Mucosa of gallbladder (tissue), 1 donor: ENCODE measurements at regions not wholly inside any gene's neighbourhood (a gene's known extent, or its start where the extent isn't known, plus 50 kb on each side); places are given as distances from the start of the nearest gene placed in this dataset.

Experiments
- DNase-seq: peaks from one replicate; pipeline ENCODE4 v3.0.0-alpha.2; 2020; ENCODE audit warnings: low spot score
- donor health status: DM: no; HTN: no; CAD: no.

- no peak for DNase-seq
These were observed 505.5 kb upstream of the ZMIZ1 start for GRCh38 chr10:78563314-78563713.

- DNase-seq = no peak
These were observed 502.9 kb upstream of the ZMIZ1 start for GRCh38 chr10:78565841-78566240.

GRCh38 chr10:78566284-78567111, 502.3 kb upstream of the ZMIZ1 start:
- no peak for DNase-seq

GRCh38 chr10:78567680-78568455, 500.9 kb upstream of the ZMIZ1 start:
- DNase-seq = no peak

GRCh38 chr10:78568620-78569019, 500.1 kb upstream of the ZMIZ1 start:
- DNase-seq = no peak

- no peak for DNase-seq
These were observed 498.0 kb upstream of the ZMIZ1 start for GRCh38 chr10:78570633-78571235.

- DNase-seq = no peak
These were observed 497.5 kb upstream of the ZMIZ1 start for GRCh38 chr10:78571286-78571685.

- no peak for DNase-seq
These were observed 496.9 kb upstream of the ZMIZ1 start for GRCh38 chr10:78571891-78572290.

GRCh38 chr10:78572565-78572964, 496.2 kb upstream of the ZMIZ1 start:
- no peak for DNase-seq

GRCh38 chr10:78574547-78574946, 494.2 kb upstream of the ZMIZ1 start:
- DNase-seq = no peak

- no peak for DNase-seq
These were observed 493.4 kb upstream of the ZMIZ1 start for GRCh38 chr10:78575400-78575799.

GRCh38 chr10:78576276-78576675, 492.5 kb upstream of the ZMIZ1 start:
- no peak for DNase-seq

GRCh38 chr10:78577712-78578111, 491.1 kb upstream of the ZMIZ1 start:
- DNase-seq = no peak

GRCh38 chr10:78578929-78579328, 489.8 kb upstream of the ZMIZ1 start:
- DNase-seq = no peak

- DNase-seq = no peak
These were observed 489.2 kb upstream of the ZMIZ1 start for GRCh38 chr10:78579576-78579975.

GRCh38 chr10:78579995-78580394, 488.8 kb upstream of the ZMIZ1 start:
- peak; percentile 68 for DNase-seq

- DNase-seq = no peak
These were observed 487.6 kb upstream of the ZMIZ1 start for GRCh38 chr10:78581133-78581694.

GRCh38 chr10:78582540-78582939, 486.2 kb upstream of the ZMIZ1 start:
- no peak for DNase-seq

- no peak for DNase-seq
These were observed 484.5 kb upstream of the ZMIZ1 start for GRCh38 chr10:78584266-78584665.

- no peak for DNase-seq
These were observed 484.1 kb upstream of the ZMIZ1 start for GRCh38 chr10:78584681-78585080.

- no peak for DNase-seq
These were observed 482.8 kb upstream of the ZMIZ1 start for GRCh38 chr10:78585952-78586351.

- peak; percentile 64 for DNase-seq
These were observed 480.5 kb upstream of the ZMIZ1 start for GRCh38 chr10:78588194-78588811.
